ENCODE measurements at regions not wholly inside any gene's neighbourhood (a gene's known extent, or its start where the extent isn't known, plus 50 kb on each side); places are given as distances from the start of the nearest gene placed in this dataset.

- H3K27ac ChIP-seq, result no peak overlapping the region
These were observed 239.1 kb upstream of the ARHGAP20 start for GRCh38 chr11:110951037-110951949.

DNA sequence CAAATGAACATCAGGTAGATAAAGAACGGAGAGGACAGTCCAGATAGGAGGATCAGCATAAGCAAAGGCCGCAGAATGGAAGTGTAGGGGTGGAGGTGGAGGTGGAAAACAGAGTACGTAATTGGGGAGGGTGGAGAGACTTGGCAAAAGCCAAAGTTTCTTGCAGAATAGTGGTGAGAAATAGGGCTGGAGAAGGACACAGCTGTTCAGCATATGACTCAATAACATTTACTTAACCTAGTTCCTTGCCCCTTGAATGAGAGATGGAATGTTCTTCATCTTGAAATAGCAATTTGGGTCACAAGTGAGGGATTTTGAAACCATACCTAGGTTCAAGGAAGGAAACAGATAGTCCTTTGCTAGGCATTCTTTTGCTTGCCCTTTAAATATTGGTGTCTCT lies 235.9 kb upstream of the ARHGAP20 start:
- H3K4me3 ChIP-seq (ENCODE audit: low read depth, low read length), result no peak overlapping the region
- H3K9ac ChIP-seq, result no peak overlapping the region
- H3K36me3 ChIP-seq (ENCODE audit: control insufficient read depth, insufficient read depth, low read length), result no peaks in the 10 kb centered on the region
- H3K27ac ChIP-seq, result no peak overlapping the region
- no peak for TF ChIP-seq CTCF (IDR thresholded peaks at IDR 0.05)
- H3K4me1 ChIP-seq, result no peaks in the 10 kb centered on the region
- no peaks in the 10 kb centered on the region for H3K27me3 ChIP-seq (ENCODE audit: control insufficient read depth, insufficient read depth, low read length)
- no peak overlapping the region for H3K4me2 ChIP-seq (ENCODE audit: low read length)
- no peaks in the 10 kb centered on the region for H3K9me3 ChIP-seq (ENCODE audit: control insufficient read depth, low read length)
- H2AFZ ChIP-seq, result no peak overlapping the region
- no peaks in the 10 kb centered on the region for H3K79me2 ChIP-seq

More at GRCh38 chr11:110951037-110951949, 239.1 kb upstream of the ARHGAP20 start:
- Histone ChIP-seq H3K9ac (no peak overlapping the region), H3K79me2 (no peaks in the 10 kb centered on the region), H3K4me1 (no peaks in the 10 kb centered on the region), H3K9me3 (ENCODE audit: control insufficient read depth, low read length) (no peaks in the 10 kb centered on the region), H2AFZ (no peak overlapping the region), H3K27me3 (ENCODE audit: control insufficient read depth, insufficient read depth, low read length) (no peaks in the 10 kb centered on the region), H3K36me3 (ENCODE audit: control insufficient read depth, insufficient read depth, low read length) (no peaks in the 10 kb centered on the region), H3K4me2 (ENCODE audit: low read length) (no peak overlapping the region), H3K4me3 (ENCODE audit: low read depth, low read length) (no peak overlapping the region)
- TF ChIP-seq CTCF (IDR thresholded peaks at IDR 0.05), result no peak

DNA sequence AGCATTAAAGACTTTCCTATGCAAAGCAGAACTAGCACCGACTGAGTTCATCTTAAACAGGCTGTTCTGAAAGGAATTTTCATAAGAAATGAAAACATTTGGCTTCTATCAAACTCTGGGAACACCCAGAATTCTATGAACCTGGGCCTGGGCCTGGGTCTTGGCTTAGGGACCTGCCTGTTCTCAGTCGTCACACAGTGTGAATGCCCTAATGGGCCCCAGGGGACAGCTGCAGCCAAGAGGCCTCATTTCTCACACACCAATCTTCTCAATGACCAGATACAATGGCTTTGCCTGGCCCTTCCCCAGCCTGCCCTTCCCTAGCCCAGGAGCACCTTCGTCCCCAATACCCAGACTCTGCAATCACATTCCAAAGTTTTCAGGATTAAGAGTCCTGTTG lies 234.9 kb upstream of the ARHGAP20 start:
- no peak overlapping the region for H3K9ac ChIP-seq
- no peak overlapping the region for H3K4me3 ChIP-seq (ENCODE audit: low read depth, low read length)
- H2AFZ ChIP-seq, result no peak overlapping the region
- no peaks in the 10 kb centered on the region for H3K36me3 ChIP-seq (ENCODE audit: control insufficient read depth, insufficient read depth, low read length)
- no peak overlapping the region for H3K27ac ChIP-seq
- H3K27me3 ChIP-seq (ENCODE audit: control insufficient read depth, insufficient read depth, low read length), result no peaks in the 10 kb centered on the region
- H3K9me3 ChIP-seq (ENCODE audit: control insufficient read depth, low read length), result no peaks in the 10 kb centered on the region
- H3K4me2 ChIP-seq (ENCODE audit: low read length), result no peak overlapping the region
- no peaks in the 10 kb centered on the region for H3K79me2 ChIP-seq
- H3K4me1 ChIP-seq, result no peaks in the 10 kb centered on the region
- no peak for TF ChIP-seq CTCF (IDR thresholded peaks at IDR 0.05)

DNA sequence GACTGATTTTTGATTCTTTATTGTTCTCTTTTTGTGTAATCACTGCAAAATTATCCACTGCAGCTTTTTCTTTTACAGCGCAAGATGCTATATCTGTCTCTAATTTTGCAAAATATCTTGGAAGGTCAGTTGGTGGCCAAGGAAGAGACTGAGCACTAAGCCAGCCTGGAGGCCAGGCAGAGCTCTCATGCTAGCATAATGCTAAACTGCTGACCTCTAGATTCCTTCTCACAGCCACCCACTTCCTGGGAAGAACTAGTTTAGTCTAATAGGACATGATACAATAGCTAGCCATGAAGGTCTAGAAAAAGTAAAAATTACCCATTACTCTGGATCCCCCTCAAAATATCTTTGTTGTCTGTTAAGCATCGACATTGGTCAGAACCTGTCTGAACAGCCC lies 227.2 kb upstream of the ARHGAP20 start:
- TF ChIP-seq CTCF (IDR thresholded peaks at IDR 0.05), result no peak

More for the DNA sequence above, 227.2 kb upstream of the ARHGAP20 start:
- Histone ChIP-seq H3K36me3 (ENCODE audit: control insufficient read depth, insufficient read depth, low read length) (no peaks in the 10 kb centered on the region), H3K9me3 (ENCODE audit: control insufficient read depth, low read length) (no peaks in the 10 kb centered on the region), H3K4me2 (ENCODE audit: low read length) (no peak overlapping the region), H3K4me1 (no peaks in the 10 kb centered on the region), H3K79me2 (no peaks in the 10 kb centered on the region), H3K9ac (no peak overlapping the region), H2AFZ (no peak overlapping the region), H3K27me3 (ENCODE audit: control insufficient read depth, insufficient read depth, low read length) (no peaks in the 10 kb centered on the region), H3K4me3 (ENCODE audit: low read depth, low read length) (no peak overlapping the region), H3K27ac (no peak overlapping the region)
